ENCODE measurements at regions not wholly inside any gene's neighbourhood (a gene's known extent, or its start where the extent isn't known, plus 50 kb on each side); places are given as distances from the start of the nearest gene placed in this dataset.
"Not testable (repeated sequence)": the region's sequence is repeated elsewhere in the genome, so short reads cannot be mapped to it uniquely, and the experiment has no call there.

GRCh38 chr1:221478050-221478949 lies 263.6 kb downstream of the DUSP10 start:
- no peak for DNase-seq (ENCODE audit: low read depth in 4 of 4, low spot score in 2 of 4)

DNA sequence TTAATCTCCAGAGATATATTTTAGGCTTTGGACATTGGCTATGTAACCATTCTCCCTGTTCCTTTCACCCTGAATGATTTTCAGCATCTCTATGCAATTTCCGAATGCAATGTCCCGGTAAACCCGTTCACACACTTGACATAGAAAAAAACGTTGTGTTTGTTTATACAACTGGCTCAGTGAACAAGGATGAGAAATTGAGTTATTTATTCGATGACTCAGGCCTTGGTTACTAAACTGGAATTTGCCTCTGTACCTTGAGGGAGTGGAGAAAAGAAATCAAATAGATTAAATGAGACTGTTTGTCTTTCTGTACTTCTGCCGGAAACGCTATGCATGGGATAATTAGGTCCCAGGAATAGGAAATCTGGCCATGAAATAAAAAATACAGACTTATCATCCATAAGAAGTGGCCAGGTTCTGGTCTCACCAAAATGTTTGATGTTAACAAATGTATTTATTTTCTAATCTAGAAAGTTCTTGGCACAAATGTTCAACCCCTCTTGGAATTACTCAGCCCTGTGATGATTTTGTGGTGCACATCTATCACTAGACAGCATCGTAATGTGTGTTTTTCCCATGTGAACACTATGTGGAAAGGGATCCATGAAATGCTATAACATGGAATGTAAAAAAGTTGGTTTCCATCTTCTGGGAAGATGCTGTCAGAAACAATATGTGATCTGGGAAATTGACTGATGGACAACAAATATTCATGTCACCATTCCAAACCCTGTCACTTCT lies 253.9 kb downstream of the DUSP10 start:
- DNase-seq (ENCODE audit: low read depth in 4 of 4, low spot score in 2 of 4), result no peak

DNA sequence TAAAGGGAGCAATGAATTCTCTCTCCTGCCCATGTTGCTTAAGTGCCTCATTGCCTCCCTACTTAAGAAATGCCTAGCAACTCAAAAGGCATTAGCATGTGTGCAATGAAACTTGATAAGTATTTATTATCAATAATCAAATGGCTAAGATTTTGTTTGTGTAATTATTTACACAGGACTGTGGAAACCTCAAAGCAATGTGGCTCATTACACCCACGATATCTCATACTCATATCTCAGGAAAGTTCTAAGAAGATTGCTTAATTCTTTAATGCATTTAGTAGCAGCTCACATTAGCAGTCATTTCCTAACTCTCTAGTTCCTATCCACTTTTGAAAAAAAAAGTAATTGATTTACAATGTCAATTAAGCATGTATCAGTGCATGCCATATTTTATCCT lies 253.3 kb downstream of the DUSP10 start:
- DNase-seq (ENCODE audit: low read depth in 4 of 4, low spot score in 2 of 4), result no peak

GRCh38 chr1:221494670-221495069 lies 247.2 kb downstream of the DUSP10 start:
- no peak for DNase-seq (ENCODE audit: low read depth in 4 of 4, low spot score in 2 of 4)

- DNase-seq (ENCODE audit: low read depth in 4 of 4, low spot score in 2 of 4), result no peak
These were observed 244.8 kb downstream of the DUSP10 start for GRCh38 chr1:221497046-221497445.

DNA sequence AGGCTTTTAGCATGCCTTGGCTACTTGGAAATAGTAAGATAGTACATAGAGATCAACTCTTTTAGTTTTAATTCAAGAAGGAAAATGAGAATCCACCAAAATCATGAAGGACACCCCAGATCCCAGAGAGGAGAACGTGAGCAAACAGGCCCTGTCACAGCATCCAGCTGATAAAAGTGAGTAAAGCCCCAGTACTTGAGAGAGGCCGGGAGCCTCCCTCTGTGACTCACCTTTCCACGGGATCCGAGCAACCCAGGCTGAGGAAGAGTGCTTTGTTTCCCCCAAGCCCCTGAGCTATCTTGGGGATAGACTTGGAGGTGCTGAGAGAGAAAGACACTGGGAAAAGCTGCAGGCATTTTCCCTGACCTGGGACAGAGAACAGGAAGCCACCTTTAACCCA lies 238.6 kb downstream of the DUSP10 start:
- no peak for DNase-seq (ENCODE audit: low read depth in 4 of 4, low spot score in 2 of 4)

DNA sequence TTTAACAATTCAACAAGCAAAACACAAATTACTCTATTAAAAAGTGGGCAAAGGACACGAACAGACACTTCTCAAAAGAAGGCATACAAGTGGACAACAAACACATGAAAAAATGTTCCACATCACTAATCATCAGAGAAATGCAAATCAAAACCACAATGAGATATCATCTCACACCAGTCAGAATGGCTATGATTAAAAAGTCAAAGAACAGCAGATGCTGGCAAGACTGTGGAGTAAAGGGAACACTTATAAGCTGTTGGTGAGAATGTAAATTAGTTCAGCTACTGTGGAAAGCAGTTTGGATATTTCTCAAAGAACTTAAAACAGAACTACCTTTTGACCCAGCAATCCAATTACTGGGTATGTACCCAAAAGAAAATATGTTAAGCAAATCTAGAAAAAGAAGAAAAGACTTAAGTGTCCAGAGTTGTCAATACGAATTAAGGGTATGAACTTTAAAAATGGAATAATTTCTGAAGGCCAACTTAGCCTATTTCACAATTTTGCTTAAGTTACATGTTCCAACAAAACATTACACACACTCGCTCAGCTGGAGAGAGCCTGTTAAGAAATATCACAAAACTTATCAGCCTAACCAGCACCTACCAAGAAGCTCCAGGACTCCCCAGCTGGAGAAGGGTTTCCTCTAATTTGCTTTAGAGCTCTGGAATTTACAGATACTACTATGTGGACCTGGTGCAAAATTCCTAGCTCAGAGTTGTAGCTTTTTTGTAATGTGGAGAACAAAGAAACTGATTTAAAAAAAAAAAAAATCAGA lies 232.1 kb downstream of the DUSP10 start:
- no peak for DNase-seq (ENCODE audit: low read depth in 4 of 4, low spot score in 2 of 4)

- no peak for DNase-seq (ENCODE audit: low read depth in 4 of 4, low spot score in 2 of 4)
These were observed 230.9 kb downstream of the DUSP10 start for GRCh38 chr1:221510793-221511503.

DNA sequence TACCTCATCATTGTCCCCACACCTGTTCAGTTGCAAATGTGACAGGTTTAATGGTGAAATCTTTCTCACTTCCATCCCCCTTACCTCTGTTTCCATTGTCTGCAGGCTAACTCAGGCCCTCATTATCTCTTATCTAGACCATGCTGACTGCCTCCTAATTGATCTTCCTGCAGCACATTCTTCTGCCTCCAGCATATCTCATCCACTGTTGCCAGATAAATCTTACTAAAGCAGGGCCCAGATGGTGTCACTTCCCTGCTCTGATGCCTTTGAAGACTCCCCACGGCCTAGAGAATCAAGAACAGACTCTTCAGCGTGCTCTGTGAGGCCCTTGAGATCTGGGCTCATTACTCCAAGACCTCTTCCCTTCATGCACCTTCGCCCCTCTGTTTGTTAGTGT lies 230.1 kb downstream of the DUSP10 start:
- no peak for DNase-seq (ENCODE audit: low read depth in 4 of 4, low spot score in 2 of 4)

GRCh38 chr1:221514806-221515205 lies 227.1 kb downstream of the DUSP10 start:
- DNase-seq (ENCODE audit: low read depth in 4 of 4, low spot score in 2 of 4), result no peak

DNA sequence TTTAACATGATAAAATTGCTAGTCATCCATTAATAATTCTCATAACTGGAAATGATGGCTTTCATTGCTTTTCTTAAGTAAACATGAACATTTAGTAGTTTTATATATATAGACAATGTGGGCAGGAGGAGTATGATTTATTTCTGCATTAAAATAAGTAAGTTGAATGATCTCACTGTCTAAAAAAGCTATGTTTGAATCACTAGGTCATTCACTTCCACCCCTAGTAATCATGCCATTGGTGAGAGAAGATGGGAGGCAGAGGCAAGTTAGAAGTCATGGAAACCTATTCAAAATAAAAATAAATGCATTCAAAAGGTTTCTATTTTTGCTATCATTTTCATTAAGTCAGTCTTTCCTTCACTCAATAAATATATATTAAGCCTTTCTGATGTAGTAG lies 226.4 kb downstream of the DUSP10 start:
- no peak for DNase-seq (ENCODE audit: low read depth in 4 of 4, low spot score in 2 of 4)

GRCh38 chr1:221517961-221518360 lies 223.9 kb downstream of the DUSP10 start:
- DNase-seq (ENCODE audit: low read depth in 4 of 4, low spot score in 2 of 4), result no peak

DNA sequence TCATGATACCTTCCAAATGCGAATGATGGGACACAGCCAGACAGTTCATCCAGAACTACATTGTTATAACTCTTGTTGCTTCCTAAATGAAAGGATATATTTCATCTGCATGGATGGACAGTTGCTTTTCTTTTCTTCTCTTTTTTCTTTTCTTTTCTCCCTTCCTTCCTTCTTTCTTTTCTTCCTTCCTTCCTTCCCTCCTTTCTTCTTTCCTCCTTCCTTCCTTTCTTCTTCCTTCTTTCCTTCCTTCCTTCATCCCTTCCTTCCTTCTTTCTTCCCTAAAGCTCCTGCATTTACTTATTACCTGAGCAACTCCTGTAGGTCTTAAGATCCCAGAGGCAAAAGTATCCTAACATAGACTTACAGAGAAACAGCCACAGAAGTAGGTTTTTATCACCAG lies 221.6 kb downstream of the DUSP10 start:
- DNase-seq (ENCODE audit: low read depth in 4 of 4, low spot score in 2 of 4), result no peak

- no peak for DNase-seq (ENCODE audit: low read depth in 4 of 4, low spot score in 2 of 4)
These were observed 220.2 kb downstream of the DUSP10 start for GRCh38 chr1:221521686-221522085.

DNA sequence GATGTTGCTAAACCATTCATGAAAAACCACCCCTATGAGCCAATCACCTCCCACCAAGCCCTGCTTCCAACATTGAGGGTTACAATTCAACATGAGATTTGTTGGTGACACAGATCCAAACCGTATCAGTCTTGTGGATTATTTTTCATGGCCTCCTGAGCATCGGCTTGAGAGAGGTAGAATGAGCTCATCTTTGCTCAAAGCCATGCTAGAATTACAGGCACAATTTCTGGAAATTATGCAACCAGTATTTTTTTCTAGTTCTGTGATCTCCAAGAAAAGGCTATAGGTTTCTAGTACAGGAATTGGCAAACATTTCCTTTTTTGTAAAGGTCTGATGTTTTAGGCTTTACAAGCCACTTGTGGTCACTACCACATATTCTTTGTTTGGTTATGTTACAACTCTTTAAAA lies 219.4 kb downstream of the DUSP10 start:
- DNase-seq (ENCODE audit: low read depth in 4 of 4, low spot score in 2 of 4), result no peak

- DNase-seq (ENCODE audit: low read depth in 4 of 4, low spot score in 2 of 4), result no peak
These were observed 216.1 kb downstream of the DUSP10 start for GRCh38 chr1:221525749-221526148.

- DNase-seq (ENCODE audit: low read depth in 4 of 4, low spot score in 2 of 4), result no peak
These were observed 214.6 kb downstream of the DUSP10 start for GRCh38 chr1:221527302-221527701.

DNA sequence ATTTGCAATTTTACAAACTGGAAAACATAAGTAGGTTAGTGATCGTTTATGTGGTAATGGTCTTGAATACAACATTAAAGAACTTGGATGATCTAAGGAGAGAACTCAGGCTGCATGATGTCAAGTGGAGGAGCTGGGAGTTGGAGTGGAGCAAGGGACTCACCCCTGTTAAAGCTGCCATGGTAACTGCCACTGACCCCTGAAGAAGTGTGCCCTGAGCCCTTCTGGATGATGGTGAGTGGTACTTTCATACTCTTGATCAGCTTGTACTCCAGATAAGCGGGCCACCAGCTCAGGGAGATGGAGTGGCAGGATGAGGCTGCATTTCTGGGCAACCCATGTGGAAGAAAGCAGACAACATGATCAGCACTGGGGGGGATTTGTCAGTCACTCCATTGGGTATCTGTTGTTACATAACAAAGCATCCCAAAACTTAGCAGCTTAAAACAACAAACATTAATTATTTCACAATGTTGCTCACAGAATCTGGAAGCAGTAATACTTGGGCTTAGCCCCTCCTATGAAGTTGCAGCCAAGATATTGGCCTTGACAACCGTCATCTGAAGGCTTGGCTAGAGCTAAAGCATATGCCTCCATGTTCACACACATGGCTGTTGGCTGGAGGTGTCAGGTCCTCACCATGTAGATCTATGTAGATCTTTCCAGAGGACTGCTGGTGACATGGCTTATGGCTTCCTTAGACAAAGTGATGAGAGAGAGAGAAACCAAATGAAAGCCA lies 213.8 kb downstream of the DUSP10 start:
- DNase-seq (ENCODE audit: low read depth in 4 of 4, low spot score in 2 of 4), result no peak

- DNase-seq (ENCODE audit: low read depth in 4 of 4, low spot score in 2 of 4), result not testable (repeated sequence)
These were observed 211.7 kb downstream of the DUSP10 start for GRCh38 chr1:221530159-221530558.

DNA sequence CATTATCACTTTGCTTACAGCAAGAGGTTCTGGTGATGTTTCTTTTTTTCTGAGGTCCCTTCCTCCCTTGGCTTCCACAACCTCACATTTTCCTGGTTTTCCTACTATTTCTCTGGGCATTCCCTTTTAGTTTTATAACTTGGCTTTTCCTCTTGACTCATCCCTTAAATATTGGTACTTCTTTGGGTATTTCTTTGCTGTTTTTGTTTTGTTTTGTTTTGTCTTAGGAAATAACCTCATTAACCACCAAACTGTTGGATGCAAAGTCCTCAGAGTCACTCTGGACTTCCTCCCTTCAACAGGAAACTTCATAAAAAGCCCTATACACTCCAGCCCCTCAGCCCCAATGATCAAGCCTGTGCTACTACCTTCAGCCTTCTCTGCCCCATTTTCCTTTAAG lies 211.1 kb downstream of the DUSP10 start:
- DNase-seq (ENCODE audit: low read depth in 4 of 4, low spot score in 2 of 4), result no peak

All from left renal cortex interstitium (tissue), 4 donors.